T47D (cell line): ENCODE measurements at regions not wholly inside any gene's neighbourhood (a gene's known extent, or its start where the extent isn't known, plus 50 kb on each side); places are given as distances from the start of the nearest gene placed in this dataset.

Source experiments
- DNase-seq, 2 experiments: peaks; one replicate each; pipeline versions ENCODE4 v3.0.0 to v3.0.0-alpha.2; 2011 to 2012; ENCODE audit warnings: low read depth in 1 of 2, low spot score in 1 of 2
- JUND ChIP-seq: IDR thresholded peaks from 2 replicates; pipeline ENCODE4 v1.6.1; 2012; ENCODE audit warnings: low read depth
- in situ Hi-C: cut with HindIII; loops from 2 replicates; pipeline ENCODE4 v1.10.0; 2016; ENCODE audit warnings: low sequenced_read_pairs, low pct_unique_long_range_greater_than_20kb

DNA sequence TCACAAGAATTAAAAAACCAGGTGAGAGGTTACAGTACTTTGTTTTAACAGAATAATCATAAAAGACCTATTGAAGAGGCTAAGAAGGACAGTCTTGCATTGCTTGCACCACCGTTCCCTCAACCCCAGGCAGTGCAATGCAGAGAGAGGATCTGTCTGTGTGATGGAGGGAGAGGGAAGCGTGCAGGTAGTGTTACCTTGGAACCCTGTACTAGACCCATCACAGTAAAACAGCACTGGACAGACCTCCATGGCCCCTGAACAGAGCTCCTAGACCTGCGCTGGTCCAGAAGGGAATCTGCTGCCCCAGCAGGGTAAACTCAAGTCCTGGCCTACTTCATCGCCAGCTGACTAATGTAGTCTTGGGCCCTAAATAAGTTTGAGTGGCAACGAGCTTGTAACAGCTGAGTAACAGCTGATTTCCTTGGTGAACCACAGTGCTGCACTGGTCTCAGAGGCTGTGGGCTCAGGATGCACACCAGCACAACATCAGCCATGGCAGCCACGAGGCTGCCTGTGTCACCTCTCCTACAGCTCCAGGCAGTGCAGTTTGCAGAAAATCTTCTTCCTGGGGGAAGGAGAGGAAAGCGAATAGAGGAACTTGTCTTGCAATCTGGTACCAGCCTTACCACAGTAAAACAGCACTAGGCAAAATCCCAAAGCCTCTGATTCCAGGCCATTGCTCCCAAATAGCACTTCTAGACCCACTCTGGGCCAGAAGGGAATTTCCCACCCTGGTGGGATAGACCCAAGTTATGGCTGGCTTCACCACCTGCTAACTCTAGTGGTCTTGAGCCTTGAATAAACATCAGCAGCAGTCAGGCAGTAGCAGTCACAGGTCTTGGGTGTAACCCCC, 417.2 kb downstream of the CDH7 start:
- TF ChIP-seq JUND: no peak
- DNase-seq: no peak
- in situ Hi-C loops: no loop called here

DNA sequence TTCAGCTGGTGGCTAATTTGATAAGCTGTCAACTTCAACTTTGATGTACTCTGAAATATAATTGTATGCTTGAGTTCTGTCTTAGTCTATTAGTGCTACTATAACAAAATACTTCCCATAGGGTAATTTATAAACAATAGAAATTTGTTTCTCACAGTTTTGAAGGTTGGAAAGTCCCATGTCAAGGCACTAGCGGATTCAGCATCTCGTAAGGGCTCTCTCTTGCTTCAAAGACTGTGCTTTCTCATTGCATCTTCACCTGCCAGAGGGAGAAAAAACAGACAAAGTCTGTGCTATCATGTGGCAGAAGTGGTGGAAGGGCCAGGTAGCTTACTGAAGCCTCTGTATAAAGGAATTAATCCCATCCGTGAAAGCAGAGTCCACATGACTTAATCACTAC, 409.2 kb downstream of the CDH7 start:
- no peak for TF ChIP-seq JUND

DNA sequence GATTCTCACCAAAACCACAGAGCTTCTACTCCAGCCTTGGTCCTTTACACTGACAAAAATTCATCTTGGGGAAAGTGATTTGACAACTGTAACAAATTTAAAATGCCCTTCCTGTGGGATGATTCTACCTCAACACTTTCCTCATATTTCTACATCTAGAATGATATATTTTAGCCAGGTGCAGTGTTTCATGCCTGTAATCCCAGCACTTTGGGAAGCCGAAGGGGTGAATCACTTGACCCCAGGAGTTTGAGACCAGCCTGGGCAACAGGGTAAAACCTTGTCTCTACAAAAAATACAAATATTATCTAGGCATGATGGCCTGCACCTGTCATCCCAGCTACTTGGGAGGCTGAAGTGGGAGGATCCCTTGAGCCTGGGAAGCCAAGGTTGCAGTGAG, 408.6 kb downstream of the CDH7 start:
- in situ Hi-C loops: no loop called here
- no peak for TF ChIP-seq JUND
- no peak for DNase-seq

More for the DNA sequence above, 409.2 kb downstream of the CDH7 start:
- in situ Hi-C loops: no loop called here
- DNase-seq: no peak

DNA sequence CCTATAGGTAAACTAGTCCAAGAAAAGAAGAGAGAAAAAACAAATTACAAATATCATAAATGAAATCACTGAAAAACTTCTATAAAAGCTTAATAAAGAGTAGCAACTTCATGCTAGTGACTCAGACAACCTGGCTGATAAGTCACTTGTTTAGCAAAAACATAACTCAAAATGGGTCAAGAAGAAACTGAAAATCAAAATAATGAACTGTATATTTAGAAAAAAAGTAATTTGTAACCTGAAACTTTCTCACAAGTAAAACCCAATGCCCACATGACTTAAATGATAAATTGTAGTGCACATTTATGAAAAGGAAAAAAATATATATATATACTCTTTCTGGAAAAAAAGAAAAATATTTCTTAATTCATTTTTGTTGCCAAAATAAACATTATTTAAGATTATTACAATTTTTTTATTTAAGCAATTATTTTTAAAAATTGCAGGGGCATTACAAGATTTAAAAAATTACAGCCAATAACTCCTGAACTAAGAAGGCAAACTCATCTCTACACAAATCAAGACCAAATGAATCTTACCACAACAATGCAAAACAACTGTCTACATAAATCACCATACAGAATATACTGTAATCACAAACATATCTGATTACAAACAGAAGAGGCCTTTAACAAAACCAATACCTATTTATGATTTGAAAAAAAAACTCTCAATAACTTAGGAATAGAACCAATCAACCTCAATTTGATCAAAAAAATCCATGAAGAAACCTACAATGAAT, 406.3 kb downstream of the CDH7 start:
- in situ Hi-C loops: no loop called here
- TF ChIP-seq JUND: no peak
- no peak for DNase-seq

DNA sequence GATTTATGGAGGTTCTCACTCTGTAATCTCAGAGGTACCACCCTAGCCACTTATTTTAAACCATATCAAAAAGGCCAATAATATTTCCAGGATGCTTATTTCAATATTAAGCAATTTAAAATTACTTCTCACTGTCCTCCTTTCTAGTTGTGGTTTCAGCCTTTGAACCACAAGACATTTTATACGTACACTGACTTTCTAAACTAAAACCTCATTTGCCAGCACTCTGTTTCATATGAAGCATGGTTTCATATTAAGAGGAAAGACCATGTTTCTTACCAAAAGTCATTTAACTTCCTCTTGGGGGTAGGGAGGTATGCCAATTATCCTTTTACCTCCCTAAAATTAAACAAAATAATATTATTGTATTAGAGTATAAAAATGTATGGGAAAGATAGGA, 399.8 kb downstream of the CDH7 start:
- in situ Hi-C loops: no loop called here
- no peak for DNase-seq
- no peak for TF ChIP-seq JUND

DNA sequence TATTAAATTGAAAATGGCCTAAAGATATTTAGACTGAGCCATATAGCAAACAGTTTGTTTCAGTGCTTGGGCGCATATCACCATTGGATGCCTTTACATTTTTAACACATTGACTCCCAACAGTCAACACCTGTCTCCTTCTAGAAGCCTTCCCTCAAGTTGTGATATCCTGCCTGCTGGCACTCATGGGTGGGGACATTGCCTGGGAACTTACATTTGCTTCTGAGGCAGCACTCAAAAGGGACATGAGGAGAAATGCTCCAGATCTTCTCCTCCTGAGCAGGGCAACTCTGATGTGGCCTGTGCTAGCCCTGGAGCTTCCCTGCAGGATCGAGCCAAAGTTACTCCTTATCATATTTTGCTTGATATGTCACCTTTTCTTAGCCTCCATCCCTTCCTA, 392.2 kb downstream of the CDH7 start:
- in situ Hi-C loops: no loop called here
- no peak for DNase-seq
- no peak for TF ChIP-seq JUND

DNA sequence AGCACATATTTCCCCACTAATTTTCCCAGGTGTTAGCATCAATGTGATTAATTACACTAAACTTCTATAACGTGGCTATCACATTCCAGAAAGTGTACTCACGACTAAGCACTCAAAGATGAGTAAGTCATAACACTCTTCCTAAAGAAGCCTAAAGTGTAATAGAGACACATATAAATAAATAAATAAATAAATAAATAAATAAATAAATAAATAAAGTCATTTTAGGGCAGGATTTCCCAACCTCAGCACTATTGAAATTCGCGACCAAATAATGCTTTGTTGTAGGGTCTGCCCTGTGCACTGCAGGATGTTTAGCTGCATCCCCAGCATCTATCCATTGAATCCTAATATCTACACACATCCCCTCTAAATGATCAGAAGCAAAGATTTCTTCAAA, 390.9 kb downstream of the CDH7 start:
- in situ Hi-C loops: no loop called here

DNA sequence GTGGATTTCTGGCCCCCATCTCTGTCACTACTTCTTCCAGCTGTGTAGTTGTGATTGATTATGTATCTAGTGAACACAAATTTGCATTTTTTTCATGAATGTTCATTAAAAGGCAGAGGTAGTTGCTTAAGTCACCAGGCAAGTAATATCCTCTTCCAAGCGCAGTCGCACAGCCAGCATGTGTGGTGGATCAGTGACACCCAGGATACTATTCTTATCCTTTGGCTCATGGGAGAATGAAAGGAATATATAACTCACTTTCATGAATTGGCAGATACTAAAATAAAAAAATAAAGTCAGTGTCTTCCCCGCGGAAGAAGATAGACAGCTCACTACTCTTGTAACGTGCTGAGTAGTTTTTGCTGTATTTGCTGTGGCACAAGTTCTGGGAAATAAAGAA, 387.8 kb downstream of the CDH7 start:
- TF ChIP-seq JUND: no peak
- DNase-seq: no peak
- in situ Hi-C loops: no loop called here

More for the DNA sequence above, 390.9 kb downstream of the CDH7 start:
- DNase-seq: no peak
- TF ChIP-seq JUND: no peak

DNA sequence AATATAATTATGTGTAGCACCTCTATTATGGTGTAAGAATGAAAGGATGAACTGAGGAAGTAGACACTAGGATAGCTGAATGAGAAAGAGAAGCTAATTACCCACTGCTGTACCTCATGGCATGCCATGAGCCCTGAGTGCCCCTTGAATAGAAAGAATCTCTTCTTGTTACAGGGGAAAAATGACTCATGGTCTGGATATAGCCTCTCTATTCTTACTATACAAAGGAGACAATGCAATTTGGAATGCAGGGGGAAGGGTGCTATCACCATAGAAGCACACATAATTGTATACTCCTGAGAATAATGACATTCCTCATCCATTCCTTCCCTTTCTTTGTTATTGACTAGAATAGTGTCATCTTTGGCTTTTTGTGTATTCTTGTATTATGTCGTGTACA, 385.2 kb downstream of the CDH7 start:
- in situ Hi-C loops: no loop called here
- TF ChIP-seq JUND: no peak
- DNase-seq: no peak

DNA sequence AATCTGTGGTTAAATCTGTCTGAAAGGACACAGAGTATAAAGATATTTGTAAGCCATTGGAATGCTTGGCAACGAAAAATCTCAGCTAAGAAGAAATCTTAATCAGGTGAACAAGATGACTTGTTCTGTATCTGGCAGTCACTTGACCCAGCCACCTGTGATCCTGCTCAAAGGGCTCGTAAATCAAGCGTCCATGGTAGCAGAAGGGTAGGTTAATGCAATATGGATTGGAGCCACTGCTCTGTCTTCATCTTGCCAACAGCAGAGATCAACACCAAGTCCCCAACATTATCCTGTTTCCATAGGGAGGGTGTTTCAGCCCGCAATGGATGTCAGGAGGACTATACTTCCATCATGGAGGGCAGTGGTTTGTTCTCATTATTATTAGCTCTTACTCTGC, 378.4 kb downstream of the CDH7 start:
- TF ChIP-seq JUND: no peak
- in situ Hi-C loops: no loop called here
- no peak for DNase-seq

DNA sequence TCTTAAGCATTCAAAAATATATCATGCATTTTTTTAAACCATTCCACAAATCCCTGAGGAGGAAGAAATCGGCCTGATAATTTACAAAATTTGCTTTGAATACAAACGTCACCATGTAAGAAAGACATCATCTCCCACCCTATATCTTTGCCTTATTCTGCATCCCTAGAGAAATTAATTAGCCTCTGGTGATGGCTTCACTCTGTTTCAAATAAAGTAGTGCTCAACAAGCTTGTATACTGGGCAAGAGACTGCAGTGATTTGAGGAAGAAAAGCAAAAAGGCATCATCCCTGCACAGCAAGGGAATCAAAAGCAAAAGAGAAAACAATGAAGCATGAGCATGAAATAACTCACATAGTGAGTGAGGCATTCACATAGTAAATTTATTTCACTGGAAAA, 375.5 kb downstream of the CDH7 start:
- DNase-seq: no peak
- in situ Hi-C loops: no loop called here
- TF ChIP-seq JUND: no peak

DNA sequence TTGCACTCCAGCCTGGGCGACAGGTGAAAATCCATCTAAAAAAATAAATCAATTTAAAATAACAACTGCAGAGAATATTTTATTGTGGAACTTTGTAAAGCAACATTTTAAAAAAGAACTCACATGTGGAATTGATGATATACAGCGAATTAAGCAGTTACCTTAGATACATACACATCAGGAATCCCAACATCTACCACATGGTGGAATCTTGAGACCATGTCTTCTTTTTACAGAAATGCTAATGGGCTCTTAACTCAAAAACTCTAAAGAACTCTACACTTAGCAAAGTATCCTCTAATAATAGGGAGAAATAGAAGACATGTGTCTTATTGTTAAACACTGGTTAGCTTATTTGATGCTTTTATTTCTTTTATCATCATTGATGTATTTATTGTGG, 373.6 kb downstream of the CDH7 start:
- TF ChIP-seq JUND: no peak
- in situ Hi-C loops: no loop called here
- peak in 1 of 2 experiments; percentile 38 for DNase-seq

DNA sequence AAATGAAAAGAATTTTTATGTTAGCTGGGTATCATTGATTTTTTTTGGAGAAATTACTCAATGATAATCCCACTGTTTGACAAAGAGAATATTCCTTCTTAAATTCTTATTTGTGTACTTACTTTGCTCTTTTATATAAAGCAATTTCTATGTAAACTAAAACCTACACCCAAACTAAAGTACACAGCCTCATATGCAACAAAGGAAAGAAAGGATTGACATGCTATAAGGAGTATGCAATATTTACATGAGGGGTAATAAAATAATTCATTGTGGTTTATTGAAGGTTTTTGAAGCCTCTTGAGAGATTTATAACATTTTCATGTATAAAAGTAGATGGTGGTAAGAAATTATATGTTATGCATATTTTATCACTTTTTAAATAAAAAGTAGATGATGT, 368.5 kb downstream of the CDH7 start:
- DNase-seq: no peak
- TF ChIP-seq JUND: no peak
- in situ Hi-C loops: no loop called here
